Ascending aorta (tissue), 2 donors: ENCODE measurements at regions not wholly inside any gene's neighbourhood (a gene's known extent, or its start where the extent isn't known, plus 50 kb on each side); places are given as distances from the start of the nearest gene placed in this dataset.

Experiments
- DNase-seq, 2 donors: peaks; one replicate each; pipeline ENCODE4 v3.0.0-alpha.2; 2019; ENCODE audit warnings: low spot score in 2 of 2
- H3K27ac ChIP-seq, 2 donors: fragments of 200-600 bp; sonication (generic); one replicate each; pipeline ENCODE4 v1.5.1; 2016 to 2017; ENCODE audit warnings: mild to moderate bottlenecking in 1 of 2
- H3K27me3 ChIP-seq: fragments of 200-600 bp; sonication (generic); one replicate; pipeline ENCODE4 v1.5.1; 2017
- H3K36me3 ChIP-seq, 2 donors: fragments of 200-600 bp; sonication (generic); one replicate each; pipeline ENCODE4 v1.5.1; 2016
- H3K4me1 ChIP-seq, 2 donors: fragments of 200-600 bp; sonication (generic); one replicate each; pipeline ENCODE4 v1.5.1; 2016 to 2017; ENCODE audit warnings: mild to moderate bottlenecking in 1 of 2
- H3K4me3 ChIP-seq, 2 donors: fragments of 200-600 bp; sonication (generic); one replicate each; pipeline ENCODE4 v1.5.1; 2016 to 2017; ENCODE audit warnings: mild to moderate bottlenecking in 1 of 2
- H3K9me3 ChIP-seq, 2 donors: fragments of 200-600 bp; sonication (generic); one replicate each; pipeline ENCODE4 v1.5.1; 2016
- intact Hi-C: fragments of 100-400 bp; cut with DNase I; formaldehyde crosslinking; loops from one replicate; pipeline ENCODE4 v1.15.1; 2023
- TF ChIP-seq, protein P1 (sequence below), 3 experiments: fragments of 200-600 bp in 2 of 3; fragments of 450-650 bp in 1 of 3; sonication (generic) in 2 of 3; IDR thresholded peaks; one replicate each; pipeline ENCODE4 v1.5.1; 2016 to 2019; ENCODE audit warnings: antibody characterized with exemption in 3 of 3, mild to moderate bottlenecking in 1 of 3, moderate library complexity in 1 of 3

- intact Hi-C loops: no loop called here
- TF ChIP-seq, protein P1, sequence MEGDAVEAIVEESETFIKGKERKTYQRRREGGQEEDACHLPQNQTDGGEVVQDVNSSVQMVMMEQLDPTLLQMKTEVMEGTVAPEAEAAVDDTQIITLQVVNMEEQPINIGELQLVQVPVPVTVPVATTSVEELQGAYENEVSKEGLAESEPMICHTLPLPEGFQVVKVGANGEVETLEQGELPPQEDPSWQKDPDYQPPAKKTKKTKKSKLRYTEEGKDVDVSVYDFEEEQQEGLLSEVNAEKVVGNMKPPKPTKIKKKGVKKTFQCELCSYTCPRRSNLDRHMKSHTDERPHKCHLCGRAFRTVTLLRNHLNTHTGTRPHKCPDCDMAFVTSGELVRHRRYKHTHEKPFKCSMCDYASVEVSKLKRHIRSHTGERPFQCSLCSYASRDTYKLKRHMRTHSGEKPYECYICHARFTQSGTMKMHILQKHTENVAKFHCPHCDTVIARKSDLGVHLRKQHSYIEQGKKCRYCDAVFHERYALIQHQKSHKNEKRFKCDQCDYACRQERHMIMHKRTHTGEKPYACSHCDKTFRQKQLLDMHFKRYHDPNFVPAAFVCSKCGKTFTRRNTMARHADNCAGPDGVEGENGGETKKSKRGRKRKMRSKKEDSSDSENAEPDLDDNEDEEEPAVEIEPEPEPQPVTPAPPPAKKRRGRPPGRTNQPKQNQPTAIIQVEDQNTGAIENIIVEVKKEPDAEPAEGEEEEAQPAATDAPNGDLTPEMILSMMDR (IDR thresholded peaks at IDR 0.05): no peak
- H3K36me3 ChIP-seq: no peaks in the 10 kb centered on the region
- no peak for DNase-seq
- no peak overlapping the region for H3K27ac ChIP-seq
- no peaks in the 10 kb centered on the region for H3K4me1 ChIP-seq
- no peak overlapping the region for H3K4me3 ChIP-seq
- no peaks in the 10 kb centered on the region for H3K9me3 ChIP-seq
- no peaks in the 10 kb centered on the region for H3K27me3 ChIP-seq
Measured at GRCh38 chr4:52366621-52367020, 292.5 kb downstream of the USP46 start.

DNA sequence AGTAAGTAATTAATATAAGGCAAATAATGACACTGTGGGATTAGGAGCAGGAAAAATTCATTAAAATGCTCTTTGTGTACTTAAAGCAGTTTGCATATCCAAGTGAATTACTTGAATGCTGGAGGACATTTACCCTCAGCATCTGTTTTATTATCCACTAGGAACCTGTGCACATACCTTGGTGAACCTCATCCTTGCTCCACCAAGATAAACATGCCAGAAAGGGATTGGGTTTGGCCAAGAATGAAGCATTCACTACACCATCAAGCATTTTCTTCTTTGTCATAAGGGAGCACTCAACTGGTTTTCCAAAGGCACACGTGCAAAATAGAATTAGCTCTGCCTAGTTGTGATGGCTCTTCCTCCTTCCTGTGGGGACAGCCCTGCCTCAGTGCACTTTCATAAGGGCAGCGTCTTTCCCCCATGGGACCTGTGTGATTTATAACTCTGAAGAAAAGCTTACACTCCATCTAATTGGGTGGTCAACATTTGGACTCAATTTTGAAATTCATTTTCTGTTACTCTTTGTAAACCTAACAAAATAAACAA is 291.7 kb downstream of the USP46 start:
- Histone ChIP-seq H3K4me1 (no peaks in the 10 kb centered on the region), H3K27me3 (no peaks in the 10 kb centered on the region), H3K9me3 (no peaks in the 10 kb centered on the region), H3K4me3 (no peak overlapping the region), H3K36me3 (no peaks in the 10 kb centered on the region), H3K27ac (no peak overlapping the region)
- intact Hi-C loops: no loop called here
- TF ChIP-seq, protein P1 (IDR thresholded peaks at IDR 0.05): no peak
- no peak for DNase-seq

DNA sequence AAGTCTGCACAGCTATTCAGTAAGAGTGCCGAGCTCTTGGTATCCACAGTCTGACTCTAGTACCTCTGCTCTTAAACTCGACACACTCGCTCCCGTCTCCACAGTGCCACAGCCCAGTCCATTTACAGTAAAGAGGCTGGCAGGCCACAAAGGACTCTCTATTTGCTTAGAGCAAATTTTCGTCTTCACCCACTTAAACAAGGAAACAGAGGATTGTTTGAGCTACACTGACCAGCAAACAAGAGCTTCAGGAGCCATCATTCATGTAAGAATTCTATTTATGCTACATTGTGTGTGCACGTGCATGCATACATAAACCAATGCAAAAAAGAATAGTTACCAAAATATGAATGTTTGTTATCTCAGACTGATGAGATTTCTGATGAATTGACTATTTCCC is 290.2 kb downstream of the USP46 start:
- Histone ChIP-seq H3K4me3 (no peak overlapping the region), H3K9me3 (no peaks in the 10 kb centered on the region)
- intact Hi-C loops: no loop called here

DNA sequence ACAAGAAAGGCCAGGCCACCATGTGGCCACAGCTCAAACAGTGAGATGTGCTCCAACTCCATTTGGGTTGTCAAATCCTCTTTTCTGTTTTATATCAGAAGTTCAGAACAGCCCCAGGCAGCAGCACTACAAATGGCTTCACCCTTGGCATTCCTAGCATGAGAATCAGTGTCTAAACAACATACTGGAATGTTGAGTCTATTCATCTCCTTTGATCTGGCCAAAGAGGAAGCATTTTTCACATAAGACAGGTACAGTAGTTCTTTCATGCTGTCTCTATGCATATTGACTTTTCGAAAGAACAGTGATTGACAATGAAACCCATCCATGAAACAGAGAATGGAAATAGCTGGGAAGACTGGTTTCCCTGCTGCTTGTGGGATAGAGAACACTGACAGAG is 289.5 kb downstream of the USP46 start:
- intact Hi-C loops: no loop called here
- TF ChIP-seq, protein P1 (IDR thresholded peaks at IDR 0.05): no peak
- H3K27ac ChIP-seq: no peak overlapping the region
- no peak for DNase-seq
- no peaks in the 10 kb centered on the region for H3K27me3 ChIP-seq
- no peaks in the 10 kb centered on the region for H3K9me3 ChIP-seq
- H3K36me3 ChIP-seq: no peaks in the 10 kb centered on the region
- no peaks in the 10 kb centered on the region for H3K4me1 ChIP-seq
- H3K4me3 ChIP-seq: no peak overlapping the region

More for the DNA sequence above, 290.2 kb downstream of the USP46 start:
- no peak for DNase-seq
- no peaks in the 10 kb centered on the region for H3K4me1 ChIP-seq
- no peak overlapping the region for H3K27ac ChIP-seq
- TF ChIP-seq, protein P1 (IDR thresholded peaks at IDR 0.05): no peak
- H3K27me3 ChIP-seq: no peaks in the 10 kb centered on the region
- no peaks in the 10 kb centered on the region for H3K36me3 ChIP-seq

- H3K4me1 ChIP-seq: no peaks in the 10 kb centered on the region
- H3K4me3 ChIP-seq: no peak overlapping the region
- intact Hi-C loops: no loop called here
- no peaks in the 10 kb centered on the region for H3K9me3 ChIP-seq
- no peaks in the 10 kb centered on the region for H3K36me3 ChIP-seq
- H3K27ac ChIP-seq: no peak overlapping the region
- DNase-seq: no peak
- H3K27me3 ChIP-seq: no peaks in the 10 kb centered on the region
- TF ChIP-seq, protein P1 (IDR thresholded peaks at IDR 0.05): no peak
Measured at GRCh38 chr4:52370576-52370975, 288.5 kb downstream of the USP46 start.

DNA sequence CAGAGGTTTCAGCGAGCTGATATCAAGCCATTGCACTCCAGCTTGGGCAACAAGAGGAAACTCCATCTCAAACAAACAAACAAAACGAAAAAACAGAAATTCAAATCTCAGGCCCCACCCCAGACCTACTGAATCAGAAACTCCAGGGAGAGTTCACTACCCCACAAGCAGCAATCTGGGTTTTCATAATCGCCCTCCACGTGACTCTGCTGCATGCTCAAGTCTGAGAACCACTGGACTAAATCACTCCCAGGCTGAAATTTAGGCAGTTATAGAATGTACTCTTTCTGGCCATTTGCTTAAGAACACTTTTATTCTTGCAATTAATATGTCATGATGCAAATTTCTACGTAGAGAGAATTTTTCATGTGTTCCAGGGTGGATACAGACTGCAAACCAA is 287.3 kb downstream of the USP46 start:
- intact Hi-C loops: no loop called here
- H3K4me1 ChIP-seq: no peaks in the 10 kb centered on the region
- no peak overlapping the region for H3K4me3 ChIP-seq

More for the DNA sequence above, 287.3 kb downstream of the USP46 start:
- no peak overlapping the region for H3K27ac ChIP-seq
- TF ChIP-seq, protein P1 (IDR thresholded peaks at IDR 0.05): no peak
- no peaks in the 10 kb centered on the region for H3K27me3 ChIP-seq
- DNase-seq: no peak
- no peaks in the 10 kb centered on the region for H3K36me3 ChIP-seq
- H3K9me3 ChIP-seq: no peaks in the 10 kb centered on the region
